Stomach (tissue), 8 donors: ENCODE measurements at regions not wholly inside any gene's neighbourhood (a gene's known extent, or its start where the extent isn't known, plus 50 kb on each side); places are given as distances from the start of the nearest gene placed in this dataset.

Experiments
- DNase-seq, 2 donors: peaks; one replicate each; pipeline versions ENCODE4 v3.0.0 to v3.0.0-alpha.2; 2013 to 2019
- H3K27ac ChIP-seq, 5 donors: fragments of 200-600 bp in 4 of 5; sonication (generic) in 4 of 5; one replicate each; pipeline ENCODE4 v1.5.1; 2013 to 2019; ENCODE audit warnings: mild to moderate bottlenecking in 1 of 5, moderate library complexity in 1 of 5
- H3K27me3 ChIP-seq, 3 donors: fragments of 200-600 bp; sonication (generic); one replicate each; pipeline ENCODE4 v1.5.1; 2017 to 2019; ENCODE audit warnings: mixed run types in 1 of 3
- H3K36me3 ChIP-seq, 4 donors: fragments of 200-600 bp; sonication (generic); 1 replicate in 3 of 4; 2 replicates in 1 of 4; pipeline ENCODE4 v1.5.1; 2016 to 2019
- H3K4me1 ChIP-seq, 4 donors: fragments of 200-600 bp; sonication (generic); one replicate each; pipeline ENCODE4 v1.5.1; 2016 to 2019
- H3K4me3 ChIP-seq, 4 donors: fragments of 200-600 bp; sonication (generic) in 3 of 4; one replicate each; pipeline ENCODE4 v1.5.1; 2016 to 2019; ENCODE audit warnings: mild to moderate bottlenecking in 1 of 4
- H3K9me3 ChIP-seq, 4 donors: fragments of 200-600 bp; sonication (generic); one replicate each; pipeline ENCODE4 v1.5.1; 2016 to 2019
- CTCF ChIP-seq, 7 experiments: fragments of 450-650 bp in 4 of 7; fragments of 200-600 bp in 3 of 7; sonication (generic) in 3 of 7; IDR thresholded peaks; one replicate each; pipeline ENCODE4 v1.5.1; 2016 to 2019; ENCODE audit warnings: antibody characterized with exemption in 7 of 7, control low read depth in 2 of 7, mild to moderate bottlenecking in 1 of 7
- EP300 ChIP-seq: sonication (generic); formaldehyde crosslinking; IDR thresholded peaks from one replicate; pipeline ENCODE4 v1.6.1; 2017; ENCODE audit warnings: antibody characterized with exemption
- POLR2A ChIP-seq, 4 donors: fragments of 450-650 bp; IDR thresholded peaks; one replicate each; pipeline ENCODE4 v1.6.1; 2016; ENCODE audit warnings: antibody characterized with exemption in 4 of 4, control low read depth in 2 of 4, mild to moderate bottlenecking in 1 of 4, moderate library complexity in 1 of 4
- POLR2AphosphoS5 ChIP-seq, 3 donors: sonication (generic); formaldehyde crosslinking; IDR thresholded peaks; one replicate each; pipeline ENCODE4 v1.6.1; 2016; ENCODE audit warnings: antibody characterized with exemption in 3 of 3
- WGBS, 5 donors: extraction: QIAGEN DNeasy Blood & Tissue Kit in 3 of 5; methylation state at CpG; one replicate each; pipeline versions ENCODE4 v1.1.5 to v1.1.7; 2013 to 2018; 5-methylcytosine and 5-hydroxymethylcytosine counted together
- intact Hi-C: fragments of 100-400 bp; cut with DNase I; formaldehyde crosslinking; loops from one replicate; pipeline ENCODE4 v1.15.1; 2023; ENCODE audit warnings: low total_unique reads
- donor health status: healthy with polysubstance abuse.
- donor health status: Bipolar disorder and iron deficiency.
- donor health status: healthy.

- H3K27ac ChIP-seq, result no peak overlapping the region
- WGBS, 5 donors, result 69 to 84% (median 82%) methylated on average over 1 of the region's 1 CpG
- H3K4me1 ChIP-seq, result no peaks in the 10 kb centered on the region
- no peak for DNase-seq
- H3K36me3 ChIP-seq, result no peaks in the 10 kb centered on the region
- TF ChIP-seq POLR2A (IDR thresholded peaks at IDR 0.05) (no peak), CTCF (IDR thresholded peaks at IDR 0.05) (no peak), POLR2AphosphoS5 (IDR thresholded peaks at IDR 0.05) (no peak), EP300 (no peak)
- peaks cover 0 to 5% (median 2%) of the 10 kb centered on the region in 4 donors for H3K9me3 ChIP-seq
- intact Hi-C loops, result no loop called here
- H3K27me3 ChIP-seq, result no peaks in the 10 kb centered on the region
- H3K4me3 ChIP-seq, result no peak overlapping the region
Measured at GRCh38 chr3:104044002-104044401, 1322.7 kb upstream of the ALCAM start.

GRCh38 chr3:104066658-104067057 lies 1300.1 kb upstream of the ALCAM start:
- Histone ChIP-seq H3K36me3 (no peaks in the 10 kb centered on the region), H3K9me3 (no peaks in the 10 kb centered on the region), H3K27ac (no peak overlapping the region), H3K4me3 (no peak overlapping the region), H3K4me1 (no peaks in the 10 kb centered on the region), H3K27me3 (no peaks in the 10 kb centered on the region)
- WGBS, 5 donors, result 61 to 77% (median 69%) methylated on average over 2 of the region's 2 CpGs
- intact Hi-C loops, result no loop called here
- DNase-seq, result peak in 1 of 2 donors; percentile 10
- TF ChIP-seq CTCF (IDR thresholded peaks at IDR 0.05) (no peak), POLR2AphosphoS5 (IDR thresholded peaks at IDR 0.05) (no peak), EP300 (no peak), POLR2A (IDR thresholded peaks at IDR 0.05) (no peak)

GRCh38 chr3:104069114-104069513 lies 1297.6 kb upstream of the ALCAM start:
- DNase-seq, result no peak
- intact Hi-C loops, result no loop called here
- Histone ChIP-seq H3K4me1 (no peaks in the 10 kb centered on the region), H3K4me3 (no peak overlapping the region), H3K27ac (no peak overlapping the region), H3K27me3 (no peaks in the 10 kb centered on the region), H3K36me3 (no peaks in the 10 kb centered on the region), H3K9me3 (no peaks in the 10 kb centered on the region)
- 57 to 66% (median 65%) methylated on average over 3 of the region's 3 CpGs for WGBS, 5 donors
- TF ChIP-seq POLR2AphosphoS5 (IDR thresholded peaks at IDR 0.05), result no peak
- TF ChIP-seq CTCF (IDR thresholded peaks at IDR 0.05), result no peak
- no peak for TF ChIP-seq POLR2A (IDR thresholded peaks at IDR 0.05)
- no peak for TF ChIP-seq EP300

- intact Hi-C loops, result no loop called here
- TF ChIP-seq POLR2A (IDR thresholded peaks at IDR 0.05) (no peak), EP300 (no peak), CTCF (IDR thresholded peaks at IDR 0.05) (no peak), POLR2AphosphoS5 (IDR thresholded peaks at IDR 0.05) (no peak)
Measured at GRCh38 chr3:104070906-104071305, 1295.8 kb upstream of the ALCAM start.

More at GRCh38 chr3:104070906-104071305, 1295.8 kb upstream of the ALCAM start:
- no peaks in the 10 kb centered on the region for H3K36me3 ChIP-seq
- 18 to 53% (median 39%) methylated on average over 1 of the region's 1 CpG for WGBS, 5 donors
- no peaks in the 10 kb centered on the region for H3K9me3 ChIP-seq
- H3K27ac ChIP-seq, result no peak overlapping the region
- no peak overlapping the region for H3K4me3 ChIP-seq
- no peaks in the 10 kb centered on the region for H3K27me3 ChIP-seq
- DNase-seq, result no peak
- H3K4me1 ChIP-seq, result no peaks in the 10 kb centered on the region
